Prostate gland (tissue), 2 donors: ENCODE measurements at regions not wholly inside any gene's neighbourhood (a gene's known extent, or its start where the extent isn't known, plus 50 kb on each side); places are given as distances from the start of the nearest gene placed in this dataset.

Source experiments
- POLR2A ChIP-seq: fragments of 450-650 bp; IDR thresholded peaks from one replicate; pipeline ENCODE4 v1.6.1; 2016; ENCODE audit warnings: antibody characterized with exemption, mild to moderate bottlenecking
- TF ChIP-seq, protein P1 (sequence below), 4 experiments: fragments of 200-600 bp in 2 of 4; fragments of 450-650 bp in 2 of 4; sonication (generic) in 2 of 4; IDR thresholded peaks; 1 replicate in 3 of 4; 2 replicates in 1 of 4; pipeline ENCODE4 v1.5.1; 2016 to 2019; ENCODE audit warnings: antibody characterized with exemption in 4 of 4, mild to moderate bottlenecking in 2 of 4, moderate library complexity in 2 of 4

DNA sequence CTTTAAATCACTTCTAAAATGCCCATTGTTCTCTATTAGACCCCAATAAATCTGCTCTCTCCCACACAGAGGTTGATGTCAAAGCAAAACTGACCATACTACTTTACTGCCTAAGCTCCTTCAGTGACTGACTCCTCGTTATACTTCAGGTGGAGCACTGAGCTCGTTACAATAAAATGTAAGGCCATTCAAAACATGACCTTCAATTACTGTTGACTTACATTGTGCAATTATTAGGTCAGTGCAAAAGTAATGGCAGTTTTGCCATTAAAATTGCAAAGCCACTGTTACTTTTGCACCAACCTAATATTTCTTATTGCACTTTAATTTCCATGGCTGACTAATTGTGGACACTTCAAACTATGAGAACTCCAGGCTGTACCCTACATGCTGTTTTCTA is 314.9 kb downstream of the MZT1 start:
- no peak for TF ChIP-seq POLR2A
- TF ChIP-seq, protein P1, sequence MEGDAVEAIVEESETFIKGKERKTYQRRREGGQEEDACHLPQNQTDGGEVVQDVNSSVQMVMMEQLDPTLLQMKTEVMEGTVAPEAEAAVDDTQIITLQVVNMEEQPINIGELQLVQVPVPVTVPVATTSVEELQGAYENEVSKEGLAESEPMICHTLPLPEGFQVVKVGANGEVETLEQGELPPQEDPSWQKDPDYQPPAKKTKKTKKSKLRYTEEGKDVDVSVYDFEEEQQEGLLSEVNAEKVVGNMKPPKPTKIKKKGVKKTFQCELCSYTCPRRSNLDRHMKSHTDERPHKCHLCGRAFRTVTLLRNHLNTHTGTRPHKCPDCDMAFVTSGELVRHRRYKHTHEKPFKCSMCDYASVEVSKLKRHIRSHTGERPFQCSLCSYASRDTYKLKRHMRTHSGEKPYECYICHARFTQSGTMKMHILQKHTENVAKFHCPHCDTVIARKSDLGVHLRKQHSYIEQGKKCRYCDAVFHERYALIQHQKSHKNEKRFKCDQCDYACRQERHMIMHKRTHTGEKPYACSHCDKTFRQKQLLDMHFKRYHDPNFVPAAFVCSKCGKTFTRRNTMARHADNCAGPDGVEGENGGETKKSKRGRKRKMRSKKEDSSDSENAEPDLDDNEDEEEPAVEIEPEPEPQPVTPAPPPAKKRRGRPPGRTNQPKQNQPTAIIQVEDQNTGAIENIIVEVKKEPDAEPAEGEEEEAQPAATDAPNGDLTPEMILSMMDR (IDR thresholded peaks at IDR 0.05): no peak
